ENCODE measurements at regions not wholly inside any gene's neighbourhood (a gene's known extent, or its start where the extent isn't known, plus 50 kb on each side); places are given as distances from the start of the nearest gene placed in this dataset.

GRCh38 chr2:33839791-33840190 is 240.7 kb upstream of the FAM98A start (continued):
- TF ChIP-seq ZNF687 (IDR thresholded peaks at IDR 0.05): no peak

GRCh38 chr2:33836628-33837027 is 237.5 kb upstream of the FAM98A start:
- ATAC-seq (no peak), FAIRE-seq (no peak), DNase-seq (ENCODE audit: low read depth, low spot score) (no peak)
- in situ Hi-C loops (cut with MboI) (no loop called here), intact Hi-C loops (cut with micrococcal nuclease; ENCODE audit: unreplicated experiment) (no loop called here)
- POLR2A ChIA-PET: interaction anchor here (0.6 kb wide), 1 partner anchor 241 kb away, joined by 3 read pairs; no protein-coding TSS in a partner anchor
- H3K79me2 ChIP-seq (ENCODE audit: control insufficient read depth, insufficient read depth, low read length): no peaks in the 10 kb centered on the region
- no TSS peak for BruUV-seq (replicated peaks)
- no peaks in the 10 kb centered on the region for H3K27me3 ChIP-seq (replicated peaks in 1 of 2; ENCODE audit: control insufficient read depth in 2 of 2, insufficient read depth in 2 of 2, low read length in 1 of 2)
- CTCF ChIA-PET: no interaction called here
- SMC1A ChIA-PET (ENCODE audit: uncharacterized antibody, unreplicated experiment): no interaction called here
- no peaks in the 10 kb centered on the region for H3K9me3 ChIP-seq (replicated peaks; ENCODE audit: control insufficient read depth, insufficient read depth, low read length)
- H3K4me3 ChIP-seq: no peak overlapping the region
- no peak overlapping the region for H2AFZ ChIP-seq (ENCODE audit: control insufficient read depth, low read depth, low read length)
- 74% methylated on average over 5 of the region's 5 CpGs for WGBS (ENCODE audit: insufficient coverage, insufficient replicate concordance, low lambda C conversion rate, missing lambda C conversion rate)
- no peak overlapping the region for H3K9ac ChIP-seq (ENCODE audit: control insufficient read depth, insufficient read depth, low read length)
- H4K20me1 ChIP-seq (ENCODE audit: control insufficient read depth, insufficient read depth): no peaks in the 10 kb centered on the region
- RAD21 ChIA-PET (ENCODE audit: unreplicated experiment): no interaction called here
- H3K4me2 ChIP-seq (ENCODE audit: control insufficient read depth, insufficient read depth): no peak overlapping the region
- H3K27ac ChIP-seq (ENCODE audit: control insufficient read depth, insufficient read depth): no peak overlapping the region
- no peaks in the 10 kb centered on the region for H3K36me3 ChIP-seq (ENCODE audit: control insufficient read depth in 2 of 2, insufficient read depth in 2 of 2, low read length in 1 of 2)
- no peaks in the 10 kb centered on the region for H3K4me1 ChIP-seq (ENCODE audit: control insufficient read depth, insufficient read depth, low read length)
- TF ChIP-seq E4F1 (IDR thresholded peaks at IDR 0.05; ENCODE audit: borderline replicate concordance, partially characterized antibody): no peak
- TF ChIP-seq BACH1 (IDR thresholded peaks at IDR 0.05; ENCODE audit: borderline replicate concordance): no peak
- no peak for TF ChIP-seq FOS (IDR thresholded peaks at IDR 0.05; ENCODE audit: borderline replicate concordance, extremely low read depth, insufficient read length)
- no peak for TF ChIP-seq KDM1A (IDR thresholded peaks at IDR 0.05; ENCODE audit: borderline replicate concordance)
- no peak for TF ChIP-seq PKNOX1 (IDR thresholded peaks at IDR 0.05)
- TF ChIP-seq RELA (IDR thresholded peaks at IDR 0.05; ENCODE audit: borderline replicate concordance, partially characterized antibody): no peak
- no peak for TF ChIP-seq RB1 (IDR thresholded peaks at IDR 0.05; ENCODE audit: borderline replicate concordance)
- TF ChIP-seq ZBTB33 (IDR thresholded peaks at IDR 0.05): no peak

Data from GM12878 (cell line).